Neural cell (in vitro differentiated cells): ENCODE measurements at regions not wholly inside any gene's neighbourhood (a gene's known extent, or its start where the extent isn't known, plus 50 kb on each side); places are given as distances from the start of the nearest gene placed in this dataset.

Experiments used
- EP300 ChIP-seq: fragments of 450-650 bp; conservative IDR thresholded peaks from 2 replicates; pipeline ENCODE4 v1.6.1; 2014; ENCODE audit warnings: antibody characterized with exemption, mild to moderate bottlenecking, moderate library complexity; ENCODE audit not compliant: poor library complexity, severe bottlenecking
- EZH2 ChIP-seq: fragments of 200-600, 300-800 bp; shearing (Covaris generic), sonication (generic); IDR thresholded peaks from 2 replicates; pipeline ENCODE4 v1.6.1; 2014; ENCODE audit warnings: antibody characterized with exemption, low read length, borderline replicate concordance, mild to moderate bottlenecking; ENCODE audit not compliant: insufficient read depth, poor library complexity, severe bottlenecking
- POLR2AphosphoS5 ChIP-seq: IDR thresholded peaks from 2 replicates; pipeline ENCODE4 v1.6.1; 2012
- RAD21 ChIP-seq: fragments of 450-650 bp; conservative IDR thresholded peaks from 2 replicates; pipeline ENCODE4 v1.6.1; 2014; ENCODE audit warnings: antibody characterized with exemption, mild to moderate bottlenecking, moderate library complexity
- SMC3 ChIP-seq: fragments of 450-650 bp; conservative IDR thresholded peaks from 2 replicates; pipeline ENCODE4 v1.6.1; 2014; ENCODE audit warnings: antibody characterized with exemption, mild to moderate bottlenecking, moderate library complexity; ENCODE audit not compliant: poor library complexity
- TAF1 ChIP-seq: IDR thresholded peaks from 2 replicates; pipeline ENCODE4 v1.6.1; 2012; ENCODE audit warnings: low read depth
- TF ChIP-seq, protein P1 (sequence below): fragments of 450-650 bp; IDR thresholded peaks from 2 replicates; pipeline ENCODE4 v1.5.1; 2014; ENCODE audit warnings: antibody characterized with exemption, mild to moderate bottlenecking, moderate library complexity; ENCODE audit not compliant: poor library complexity, severe bottlenecking
- TF ChIP-seq, protein P2 (sequence below): IDR thresholded peaks from 2 replicates; pipeline ENCODE4 v1.6.1; 2012; ENCODE audit warnings: borderline replicate concordance

DNA sequence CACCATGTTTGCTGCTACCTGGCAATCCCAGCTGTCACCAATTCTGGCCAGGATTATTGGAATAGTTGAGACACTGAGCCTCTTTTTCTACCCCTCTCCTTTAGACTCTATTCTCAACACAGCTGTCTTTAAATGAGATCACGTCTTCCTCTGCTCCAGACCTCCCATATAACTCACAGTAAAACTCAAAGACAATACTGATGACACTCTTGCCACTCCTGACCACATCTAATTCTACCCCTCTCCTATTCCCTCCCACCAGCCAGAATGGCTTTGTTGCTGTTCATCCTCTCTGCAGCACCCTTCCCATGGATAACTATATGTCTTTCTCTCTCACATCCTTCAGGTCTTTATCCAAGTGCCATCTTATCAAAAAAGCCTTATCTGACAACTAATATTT, 188.6 kb upstream of the IL15 start:
- TF ChIP-seq, protein P1, sequence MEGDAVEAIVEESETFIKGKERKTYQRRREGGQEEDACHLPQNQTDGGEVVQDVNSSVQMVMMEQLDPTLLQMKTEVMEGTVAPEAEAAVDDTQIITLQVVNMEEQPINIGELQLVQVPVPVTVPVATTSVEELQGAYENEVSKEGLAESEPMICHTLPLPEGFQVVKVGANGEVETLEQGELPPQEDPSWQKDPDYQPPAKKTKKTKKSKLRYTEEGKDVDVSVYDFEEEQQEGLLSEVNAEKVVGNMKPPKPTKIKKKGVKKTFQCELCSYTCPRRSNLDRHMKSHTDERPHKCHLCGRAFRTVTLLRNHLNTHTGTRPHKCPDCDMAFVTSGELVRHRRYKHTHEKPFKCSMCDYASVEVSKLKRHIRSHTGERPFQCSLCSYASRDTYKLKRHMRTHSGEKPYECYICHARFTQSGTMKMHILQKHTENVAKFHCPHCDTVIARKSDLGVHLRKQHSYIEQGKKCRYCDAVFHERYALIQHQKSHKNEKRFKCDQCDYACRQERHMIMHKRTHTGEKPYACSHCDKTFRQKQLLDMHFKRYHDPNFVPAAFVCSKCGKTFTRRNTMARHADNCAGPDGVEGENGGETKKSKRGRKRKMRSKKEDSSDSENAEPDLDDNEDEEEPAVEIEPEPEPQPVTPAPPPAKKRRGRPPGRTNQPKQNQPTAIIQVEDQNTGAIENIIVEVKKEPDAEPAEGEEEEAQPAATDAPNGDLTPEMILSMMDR, result no peak
- TF ChIP-seq POLR2AphosphoS5, result no peak
- TF ChIP-seq TAF1, result no peak
- TF ChIP-seq, protein P2, sequence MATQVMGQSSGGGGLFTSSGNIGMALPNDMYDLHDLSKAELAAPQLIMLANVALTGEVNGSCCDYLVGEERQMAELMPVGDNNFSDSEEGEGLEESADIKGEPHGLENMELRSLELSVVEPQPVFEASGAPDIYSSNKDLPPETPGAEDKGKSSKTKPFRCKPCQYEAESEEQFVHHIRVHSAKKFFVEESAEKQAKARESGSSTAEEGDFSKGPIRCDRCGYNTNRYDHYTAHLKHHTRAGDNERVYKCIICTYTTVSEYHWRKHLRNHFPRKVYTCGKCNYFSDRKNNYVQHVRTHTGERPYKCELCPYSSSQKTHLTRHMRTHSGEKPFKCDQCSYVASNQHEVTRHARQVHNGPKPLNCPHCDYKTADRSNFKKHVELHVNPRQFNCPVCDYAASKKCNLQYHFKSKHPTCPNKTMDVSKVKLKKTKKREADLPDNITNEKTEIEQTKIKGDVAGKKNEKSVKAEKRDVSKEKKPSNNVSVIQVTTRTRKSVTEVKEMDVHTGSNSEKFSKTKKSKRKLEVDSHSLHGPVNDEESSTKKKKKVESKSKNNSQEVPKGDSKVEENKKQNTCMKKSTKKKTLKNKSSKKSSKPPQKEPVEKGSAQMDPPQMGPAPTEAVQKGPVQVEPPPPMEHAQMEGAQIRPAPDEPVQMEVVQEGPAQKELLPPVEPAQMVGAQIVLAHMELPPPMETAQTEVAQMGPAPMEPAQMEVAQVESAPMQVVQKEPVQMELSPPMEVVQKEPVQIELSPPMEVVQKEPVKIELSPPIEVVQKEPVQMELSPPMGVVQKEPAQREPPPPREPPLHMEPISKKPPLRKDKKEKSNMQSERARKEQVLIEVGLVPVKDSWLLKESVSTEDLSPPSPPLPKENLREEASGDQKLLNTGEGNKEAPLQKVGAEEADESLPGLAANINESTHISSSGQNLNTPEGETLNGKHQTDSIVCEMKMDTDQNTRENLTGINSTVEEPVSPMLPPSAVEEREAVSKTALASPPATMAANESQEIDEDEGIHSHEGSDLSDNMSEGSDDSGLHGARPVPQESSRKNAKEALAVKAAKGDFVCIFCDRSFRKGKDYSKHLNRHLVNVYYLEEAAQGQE, result no peak
- TF ChIP-seq EZH2, result no peak
- TF ChIP-seq SMC3, result no peak
- no peak for TF ChIP-seq RAD21
- no peak for TF ChIP-seq EP300
